ENCODE measurements at regions not wholly inside any gene's neighbourhood (a gene's known extent, or its start where the extent isn't known, plus 50 kb on each side); places are given as distances from the start of the nearest gene placed in this dataset.
"Not testable (repeated sequence)": the region's sequence is repeated elsewhere in the genome, so short reads cannot be mapped to it uniquely, and the experiment has no call there.

DNA sequence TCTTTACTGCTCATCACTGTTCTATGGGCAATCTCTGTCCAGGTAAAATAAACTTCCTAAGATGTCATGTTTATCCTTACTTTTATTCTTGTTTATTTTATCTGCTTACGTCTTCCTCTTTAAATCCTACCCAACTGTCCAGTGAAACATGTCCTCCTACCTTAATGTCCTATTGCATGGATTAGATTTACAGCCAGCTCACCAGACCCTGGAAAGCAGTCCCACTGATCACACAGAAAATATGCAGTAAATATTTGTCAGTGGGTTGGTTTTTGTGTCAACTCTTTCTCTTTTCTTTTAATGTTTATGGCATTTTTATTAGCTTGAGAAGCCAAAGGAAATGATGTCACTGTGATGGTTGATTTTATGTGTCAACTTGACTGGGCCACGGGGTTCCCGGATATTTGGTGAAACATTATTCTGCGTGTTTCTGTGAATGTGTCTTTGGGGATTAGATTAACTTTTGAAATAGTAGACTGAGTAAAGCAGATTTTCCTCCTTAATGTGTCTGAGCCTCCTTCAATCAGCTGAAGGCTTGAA is 258.3 kb downstream of the SRGAP2C start:
- peak; percentile 9 for DNase-seq (ENCODE audit: low spot score)

DNA sequence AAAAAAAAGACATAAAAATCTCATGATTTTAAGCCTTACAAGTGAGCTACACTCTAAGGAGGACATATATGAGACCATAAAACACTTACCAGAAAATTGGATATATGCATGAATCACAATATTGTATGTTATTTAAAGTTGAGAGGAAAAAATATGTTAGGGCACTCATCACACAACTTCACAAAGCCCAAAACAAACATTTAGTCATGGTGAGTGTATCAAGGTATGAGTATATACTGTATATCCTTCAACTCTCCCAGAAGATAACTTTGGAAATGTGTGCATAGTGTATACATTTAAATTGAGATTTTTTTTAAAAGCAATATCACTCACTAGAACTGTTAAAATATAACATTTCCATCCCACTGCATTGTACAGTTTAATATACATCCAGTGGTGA is 259.3 kb downstream of the SRGAP2C start:
- no peak for DNase-seq (ENCODE audit: low spot score)

DNA sequence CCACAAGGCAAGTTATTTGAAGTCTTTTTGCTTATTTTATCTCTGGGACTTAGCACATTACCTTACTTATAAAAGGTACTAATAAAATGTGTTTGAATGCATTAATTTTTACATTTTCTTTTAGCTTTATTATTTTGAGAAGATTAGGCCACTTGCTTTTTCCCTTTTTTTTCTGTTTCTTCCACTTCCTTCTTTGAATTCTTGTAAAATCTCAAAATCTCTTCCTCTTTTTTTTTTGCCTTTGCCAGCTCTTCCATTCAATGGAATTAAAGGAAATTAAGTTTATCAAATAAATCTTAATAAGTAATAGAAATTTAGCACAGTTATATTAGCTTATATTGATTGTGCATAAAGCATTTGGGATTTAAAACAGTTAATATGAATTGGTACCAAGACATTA is 260.9 kb downstream of the SRGAP2C start:
- no peak for DNase-seq (ENCODE audit: low spot score)

DNA sequence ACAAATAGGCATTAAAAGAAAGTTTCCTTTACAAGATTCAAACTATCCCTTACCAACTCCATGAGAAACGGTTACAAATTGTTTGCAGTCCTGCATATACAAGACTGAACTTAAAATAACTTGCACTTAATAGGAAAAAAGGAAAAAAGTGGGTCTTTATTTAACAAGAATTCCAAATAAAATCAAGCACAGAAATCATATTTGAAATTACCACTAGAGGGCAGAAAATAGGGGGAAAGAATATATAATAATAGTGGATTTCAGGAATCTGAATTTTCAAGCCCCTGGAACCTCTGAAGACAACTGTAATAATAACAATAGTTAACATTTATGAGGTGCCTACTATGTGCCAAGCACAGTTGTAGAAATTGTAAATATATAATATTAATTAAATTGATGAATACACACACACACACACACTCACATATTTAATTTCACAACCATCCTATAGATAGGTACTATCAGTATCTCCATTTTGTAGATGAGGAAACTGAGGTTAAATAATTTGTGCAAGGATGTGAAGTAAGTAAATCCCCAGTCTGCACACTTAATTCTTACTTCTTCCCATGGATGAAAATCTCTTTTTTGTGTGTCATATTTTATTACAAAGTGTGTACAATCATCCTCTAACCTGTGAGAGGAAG is 262.6 kb downstream of the SRGAP2C start:
- not testable (repeated sequence) for DNase-seq (ENCODE audit: low spot score)

DNA sequence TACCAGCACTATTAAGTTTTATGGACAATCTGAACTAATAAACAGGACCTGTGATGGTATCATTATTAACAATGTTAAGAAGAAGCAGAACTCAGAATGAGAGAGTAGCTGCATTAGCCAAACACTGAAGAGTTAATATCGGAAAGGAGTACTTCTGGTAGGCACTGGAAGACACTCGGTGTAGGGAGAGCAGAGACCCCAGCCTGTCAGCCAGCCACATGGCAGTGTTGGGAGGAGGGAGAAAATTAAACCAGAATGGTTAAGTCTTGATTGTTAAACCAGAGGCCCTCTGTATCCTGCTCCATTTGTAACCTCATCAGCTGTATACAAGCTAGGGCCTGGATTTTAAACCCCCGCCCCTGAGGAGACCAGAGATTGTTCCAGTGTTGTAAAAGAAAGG is 263.3 kb downstream of the SRGAP2C start:
- DNase-seq (ENCODE audit: low spot score), result not testable (repeated sequence)

DNA sequence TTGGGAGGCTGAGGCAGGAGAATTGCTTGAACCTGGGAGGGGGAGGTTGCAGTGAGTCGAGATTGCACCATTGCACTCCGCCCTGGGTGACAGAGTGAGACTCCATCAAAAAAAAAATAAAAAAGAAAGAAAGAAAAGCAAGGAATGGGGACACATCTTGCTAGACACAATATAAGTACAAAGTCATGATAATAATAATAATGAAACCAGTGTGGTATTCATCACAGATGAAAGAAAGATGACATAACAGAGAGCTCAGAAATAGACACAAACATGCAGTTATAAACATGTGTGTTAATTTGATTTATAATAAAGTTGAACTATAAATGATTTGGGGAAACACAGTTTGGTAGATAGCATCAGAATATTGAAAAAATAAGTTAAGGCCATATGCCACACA is 264.1 kb downstream of the SRGAP2C start:
- no peak for DNase-seq (ENCODE audit: low spot score)

DNA sequence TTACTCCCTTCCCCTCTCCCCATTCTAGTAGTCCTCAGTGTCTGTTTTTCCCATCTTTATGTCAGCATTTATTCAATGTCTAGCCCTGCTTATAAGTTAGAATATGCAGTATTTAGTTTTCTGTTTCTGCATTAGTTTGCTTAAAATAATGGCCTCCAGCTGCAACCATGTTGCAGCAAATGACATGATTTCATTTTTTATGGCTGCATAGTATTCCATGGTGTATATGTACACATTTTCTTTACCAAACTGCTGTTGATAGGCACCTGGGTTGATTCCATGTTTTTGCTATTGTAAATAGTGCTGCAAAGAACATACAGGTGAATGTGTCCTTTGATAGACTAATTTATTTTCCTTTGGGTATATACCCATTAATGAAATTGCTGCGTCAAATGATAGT is 267.7 kb downstream of the SRGAP2C start:
- no peak for DNase-seq (ENCODE audit: low spot score)

DNA sequence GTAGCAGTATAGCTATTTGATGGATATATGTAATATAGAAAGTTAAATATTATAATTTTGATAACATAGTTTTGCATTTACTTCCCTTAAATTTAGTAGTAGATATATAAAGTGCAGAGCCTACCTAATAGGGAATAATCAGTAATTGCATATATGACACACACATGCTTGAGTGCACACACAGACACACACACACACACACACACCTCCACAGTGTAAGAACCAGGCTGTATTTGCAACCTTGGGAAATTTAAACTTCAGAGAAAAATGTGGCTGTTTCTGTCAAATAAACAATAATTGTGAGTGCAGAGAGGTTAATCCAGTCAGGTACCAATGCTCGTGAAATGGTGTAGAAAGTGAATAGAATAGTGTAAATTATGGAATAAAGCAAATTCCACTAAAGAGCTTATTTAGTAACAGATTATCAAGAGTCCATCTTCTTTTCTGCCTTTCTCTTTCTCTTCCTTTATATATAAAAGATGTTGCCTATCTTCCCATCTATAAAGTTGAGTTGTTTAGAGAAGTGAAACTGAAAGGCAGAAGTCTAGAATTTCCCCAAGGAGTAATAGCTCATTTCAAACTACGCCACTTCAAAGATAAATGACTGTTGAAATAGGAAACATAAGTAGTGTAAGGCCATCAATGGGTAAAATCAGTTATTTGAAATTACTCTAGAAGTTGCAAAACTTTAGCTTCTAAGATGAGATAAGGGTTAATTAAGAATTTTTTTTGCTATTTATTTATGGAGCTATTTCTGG is 273.7 kb downstream of the SRGAP2C start:
- no peak for DNase-seq (ENCODE audit: low spot score)

DNA sequence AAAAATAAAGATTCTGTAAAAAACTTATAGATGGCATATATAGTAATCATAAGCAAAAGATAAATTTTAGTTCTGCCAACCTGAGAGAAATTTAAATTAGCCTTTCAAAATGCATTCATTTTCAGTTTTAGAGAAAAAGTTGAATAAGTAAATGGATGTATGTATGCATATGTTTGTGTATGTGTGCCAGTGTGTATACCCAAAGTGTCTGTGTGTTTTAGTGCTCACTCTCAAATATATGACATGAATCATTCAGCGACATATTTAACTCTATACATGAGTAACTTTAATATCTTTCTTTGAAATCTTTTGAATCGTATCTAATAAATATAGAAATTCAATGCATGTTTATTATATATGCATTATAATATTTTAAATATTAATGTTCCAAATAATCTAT is 274.5 kb downstream of the SRGAP2C start:
- no peak for DNase-seq (ENCODE audit: low spot score)

DNA sequence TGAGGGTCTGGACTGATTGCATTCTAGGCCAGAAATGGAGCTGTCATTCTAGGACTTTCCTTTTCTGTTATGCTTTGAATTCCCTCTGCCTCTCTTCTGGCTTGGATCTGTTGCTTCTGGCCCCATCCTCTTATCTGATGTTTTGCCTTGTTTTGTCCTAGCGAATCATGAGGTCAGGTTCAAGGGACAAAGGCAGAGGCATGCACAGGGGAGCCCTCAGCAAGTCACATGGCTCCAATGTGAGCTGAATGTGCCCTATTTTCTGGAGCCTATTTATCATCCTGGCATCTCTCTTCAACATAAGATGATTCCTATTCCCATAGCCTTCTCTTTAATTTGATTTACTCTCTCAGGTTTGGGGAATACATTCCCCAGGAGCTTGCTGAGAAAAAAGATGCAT is 284.6 kb downstream of the SRGAP2C start:
- not testable (repeated sequence) for DNase-seq (ENCODE audit: low spot score)

DNA sequence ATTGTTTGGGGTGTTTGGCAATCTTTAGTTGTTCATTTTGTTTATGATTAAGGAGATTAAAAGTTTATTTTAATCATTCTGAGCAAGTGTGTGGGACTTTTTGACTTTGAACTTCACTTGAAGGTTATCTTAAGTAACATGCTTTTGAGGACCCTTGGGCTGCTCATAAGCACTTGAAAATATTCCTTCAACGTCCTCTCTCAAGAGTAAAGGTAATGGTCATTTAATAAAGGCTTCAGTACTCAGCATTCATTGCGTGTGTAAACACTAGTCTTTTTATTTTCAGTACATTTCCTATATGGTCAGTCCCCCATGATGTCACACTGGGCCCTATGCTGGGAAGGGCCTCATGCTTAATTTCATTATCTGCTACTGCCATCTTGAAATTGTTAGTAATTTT is 285.6 kb downstream of the SRGAP2C start:
- DNase-seq (ENCODE audit: low spot score), result not testable (repeated sequence)

DNA sequence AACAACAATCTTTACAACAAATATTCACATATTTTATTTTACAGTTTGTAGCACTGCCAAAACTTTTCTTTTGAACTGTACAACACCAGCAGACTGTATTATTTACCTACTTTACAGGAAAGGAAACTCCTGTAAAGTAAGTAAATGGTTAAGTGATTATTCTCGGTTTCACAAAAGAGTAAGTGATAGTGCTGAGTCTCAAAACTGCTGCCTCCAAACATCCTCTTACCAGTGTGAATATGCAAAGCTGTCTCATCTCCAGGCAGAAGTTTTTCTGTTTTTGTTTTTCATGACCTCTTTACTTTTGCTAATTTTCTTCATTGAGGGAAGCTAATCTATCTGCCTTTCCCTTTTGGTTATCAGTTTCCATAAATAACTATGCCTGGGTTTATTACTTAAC is 286.7 kb downstream of the SRGAP2C start:
- DNase-seq (ENCODE audit: low spot score), result no peak

DNA sequence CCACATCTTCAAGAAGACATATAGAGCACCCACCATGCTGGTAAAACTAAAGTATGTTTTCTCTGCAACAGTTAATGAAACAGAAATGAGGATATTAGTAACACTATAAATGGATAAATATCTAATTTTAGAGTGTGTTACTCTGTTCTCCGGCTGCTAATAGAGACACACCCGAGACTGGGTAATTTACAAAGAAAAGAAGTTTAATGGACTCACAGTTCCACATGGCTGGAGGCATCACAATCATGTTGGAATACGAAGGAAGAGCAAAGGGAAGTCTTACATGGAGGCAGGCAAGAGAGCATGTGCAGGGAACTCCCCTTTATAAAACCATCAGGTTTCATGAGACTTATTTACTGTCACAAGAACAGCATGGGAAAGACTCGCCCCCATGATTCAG is 287.2 kb downstream of the SRGAP2C start:
- DNase-seq (ENCODE audit: low spot score), result no peak

DNA sequence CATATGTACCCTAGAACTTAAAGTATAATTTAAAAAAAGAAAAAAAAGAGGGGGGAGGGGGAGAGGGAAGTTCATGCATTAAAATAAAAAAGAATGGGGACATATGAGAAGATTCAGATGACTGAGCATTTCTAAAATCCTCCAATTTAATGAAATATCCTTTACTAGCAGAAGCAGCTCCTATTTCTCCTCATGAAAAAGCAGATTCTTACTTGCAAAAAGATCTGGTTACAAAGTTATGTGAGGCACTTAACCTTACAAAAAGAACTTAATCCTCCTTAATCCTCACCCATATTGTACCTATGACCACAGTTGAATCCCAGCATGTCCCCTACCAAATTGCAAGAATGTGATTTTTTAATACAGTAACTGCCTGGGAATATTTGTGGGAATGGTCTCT is 298.5 kb downstream of the SRGAP2C start:
- no peak for DNase-seq (ENCODE audit: low spot score)

DNA sequence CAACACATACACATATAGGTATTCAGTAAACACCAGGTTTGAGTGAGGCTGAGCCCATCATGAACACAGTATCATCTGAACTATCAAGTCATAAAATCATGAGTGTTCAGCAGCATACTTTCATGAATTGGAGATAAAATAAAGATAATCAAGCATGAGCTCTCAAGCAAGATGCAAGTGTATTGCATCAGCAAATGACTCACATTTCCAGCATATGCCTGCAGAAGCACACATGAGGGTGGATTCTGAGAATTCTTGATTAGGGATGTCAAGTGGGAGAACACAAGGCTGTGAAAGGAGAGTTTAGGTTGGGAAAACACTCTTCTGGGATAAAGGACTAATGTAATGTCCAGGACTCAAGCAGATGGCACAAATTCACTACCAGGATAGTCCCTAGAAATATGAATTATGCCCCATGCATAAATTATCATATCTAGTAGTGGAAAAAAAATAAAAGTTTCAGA is 299.2 kb downstream of the SRGAP2C start:
- peak; percentile 63 for DNase-seq (ENCODE audit: low spot score)

DNA sequence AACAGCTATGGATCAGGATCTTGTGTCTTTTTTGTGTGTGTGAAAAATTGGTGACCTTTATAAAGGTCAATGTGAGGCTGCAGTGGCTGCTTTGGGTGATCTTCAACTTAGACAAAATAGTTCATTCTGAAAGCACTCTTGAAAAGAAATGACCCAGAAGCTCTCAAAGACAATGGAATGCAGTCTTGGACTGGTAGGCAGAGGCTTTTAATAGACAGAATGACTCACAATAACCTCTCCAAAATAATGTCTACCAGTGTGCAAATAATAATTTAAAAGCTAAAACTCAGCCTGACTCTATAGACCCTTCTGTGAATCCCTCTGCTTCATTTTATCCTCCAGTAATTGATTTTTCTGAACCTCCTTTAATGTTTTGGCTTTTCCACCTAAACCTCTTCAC is 310.0 kb downstream of the SRGAP2C start:
- not testable (repeated sequence) for DNase-seq (ENCODE audit: low spot score)

DNA sequence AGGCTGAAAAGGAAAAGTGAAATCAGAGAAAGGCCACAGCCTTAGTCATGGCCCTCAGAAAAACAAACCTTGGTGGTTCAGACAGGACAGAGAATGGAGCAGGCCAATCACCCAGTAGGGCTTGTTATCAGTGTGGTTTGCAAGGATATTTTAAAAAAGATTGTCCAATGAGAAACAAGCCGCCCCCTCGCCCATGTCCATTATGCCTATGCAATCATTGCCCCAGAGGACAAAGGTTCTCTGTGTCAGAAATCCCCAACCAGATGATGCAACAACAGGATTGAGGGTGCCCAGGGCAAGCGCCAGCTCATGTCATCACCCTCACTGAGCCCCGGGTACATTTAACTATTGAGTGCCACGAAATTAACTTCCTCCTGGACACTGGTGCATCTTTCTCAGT is 326.7 kb downstream of the SRGAP2C start:
- DNase-seq (ENCODE audit: low spot score), result peak; percentile 69

DNA sequence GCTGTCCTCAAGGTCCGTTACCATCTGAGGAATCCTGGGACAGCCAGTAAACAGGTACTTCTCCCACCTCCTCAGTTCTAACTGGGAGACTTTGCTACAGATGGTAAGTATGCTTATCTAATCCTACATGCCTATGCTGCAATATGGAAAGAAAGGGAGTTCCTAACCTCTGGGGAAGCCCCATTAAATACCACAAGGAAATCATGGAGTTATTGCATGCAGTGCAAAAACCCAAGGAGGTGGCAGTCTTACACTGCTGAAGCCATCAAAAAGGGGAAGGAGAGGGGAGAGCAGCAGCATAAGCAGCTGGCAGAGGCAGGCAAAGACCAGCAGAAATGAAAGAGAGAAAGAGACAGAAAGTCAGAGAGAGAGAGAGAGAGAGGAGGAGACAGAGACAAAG is 327.1 kb downstream of the SRGAP2C start:
- not testable (repeated sequence) for DNase-seq (ENCODE audit: low spot score)

DNA sequence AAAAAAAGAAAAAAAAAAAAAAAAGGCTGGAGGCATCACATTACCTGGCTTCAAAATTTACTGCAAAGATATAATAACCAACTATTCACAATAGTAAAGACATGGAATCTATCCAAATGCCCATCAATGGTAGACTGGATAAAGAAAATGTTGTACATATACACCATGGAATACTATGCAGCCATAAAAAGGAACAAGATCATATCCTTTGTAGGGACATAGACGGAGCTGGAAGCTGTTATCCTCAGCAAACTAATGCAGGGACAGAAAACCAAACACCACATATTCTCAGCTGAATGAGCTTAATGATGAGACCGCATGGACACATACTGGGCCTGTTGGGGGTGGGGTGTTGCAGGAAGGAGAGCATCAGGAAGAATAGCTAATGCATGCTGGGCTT is 330.5 kb downstream of the SRGAP2C start:
- no peak for DNase-seq (ENCODE audit: low spot score)

DNA sequence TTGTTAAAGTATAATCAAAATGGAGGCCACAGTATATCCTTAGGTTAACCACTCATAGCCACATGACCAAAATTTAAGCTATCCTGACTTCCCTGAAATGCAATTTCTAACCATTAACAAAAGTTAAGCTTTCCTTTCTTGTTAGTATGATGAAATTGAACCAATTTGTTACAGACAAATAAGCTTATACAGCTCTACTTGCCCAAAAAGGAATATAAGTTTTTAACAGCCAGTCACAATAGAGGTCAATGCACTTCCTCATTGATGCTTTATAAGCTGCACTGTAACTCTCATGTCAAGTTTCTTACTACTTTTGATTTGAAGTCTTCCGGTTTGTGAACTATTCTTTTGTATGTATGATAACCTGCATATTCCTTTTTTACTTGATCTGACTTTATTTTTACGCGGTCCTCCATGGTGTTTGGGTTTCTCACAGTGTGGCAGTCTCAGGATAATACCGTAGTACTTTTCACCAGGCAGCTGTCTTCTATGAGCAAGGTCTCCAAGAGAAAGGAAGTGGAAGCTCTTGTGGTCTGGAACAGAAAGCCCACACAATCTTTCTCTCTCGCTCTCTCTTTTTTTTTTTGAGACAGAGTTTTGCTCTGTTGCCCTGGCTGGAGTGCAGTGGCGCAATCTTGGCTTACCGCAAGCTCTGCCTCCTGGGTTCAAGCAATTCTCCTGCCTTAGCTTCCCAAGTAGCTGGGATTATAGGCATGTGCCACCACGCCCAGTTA is 331.6 kb downstream of the SRGAP2C start:
- no peak for DNase-seq (ENCODE audit: low spot score)

DNA sequence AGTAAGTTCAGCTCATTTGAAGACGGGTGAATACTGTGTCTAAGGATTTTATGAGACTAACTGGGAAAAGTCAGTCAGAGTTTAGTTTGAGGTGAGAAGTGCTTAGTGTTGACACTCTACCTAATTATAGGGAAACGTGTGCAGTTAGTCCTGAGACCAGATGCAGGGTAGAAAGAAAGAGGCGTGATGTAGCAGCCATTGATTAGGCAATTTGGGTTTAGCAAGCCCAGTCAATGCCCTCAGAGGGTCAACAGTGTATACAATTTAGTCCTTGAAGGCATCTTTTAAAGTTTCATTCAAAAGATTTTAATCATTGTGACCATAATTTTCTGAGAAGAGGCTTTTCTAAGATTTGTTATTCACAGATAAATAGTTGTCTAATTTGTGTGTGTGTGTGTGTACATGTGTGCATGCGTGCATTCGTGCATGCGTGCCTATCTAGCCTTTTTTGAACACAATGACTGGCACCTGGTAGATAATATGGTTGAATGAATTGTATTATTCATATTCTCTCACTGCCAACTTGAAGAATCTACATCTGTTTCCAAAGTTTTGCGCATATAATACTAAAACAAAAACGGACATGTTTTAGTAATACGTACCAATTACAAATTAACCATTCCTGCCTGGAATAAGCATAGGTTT is 332.9 kb downstream of the SRGAP2C start:
- DNase-seq (ENCODE audit: low spot score), result no peak

DNA sequence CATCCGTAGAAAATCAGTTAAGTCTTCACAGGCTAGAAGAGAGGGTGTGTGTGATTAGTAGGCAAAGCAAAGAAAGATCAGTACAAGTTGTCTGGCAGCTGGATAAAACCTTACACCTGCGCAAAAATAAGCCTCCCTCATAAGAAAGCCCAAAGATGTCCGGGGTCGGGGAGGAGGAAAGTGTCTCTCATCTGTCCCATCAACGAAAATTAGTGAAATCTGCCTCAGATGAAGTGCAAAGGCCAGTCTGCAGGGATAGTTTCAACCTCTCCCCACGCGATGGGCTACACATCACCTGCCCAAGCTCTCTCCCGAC is 333.9 kb downstream of the SRGAP2C start:
- no peak for DNase-seq (ENCODE audit: low spot score)

All from kidney tubule cell (primary cell).